HG02938 (cell line): ENCODE measurements at regions not wholly inside any gene's neighbourhood (a gene's known extent, or its start where the extent isn't known, plus 50 kb on each side); places are given as distances from the start of the nearest gene placed in this dataset.

Source experiments
- ATAC-seq: cut with Tn5 transposase; IDR thresholded peaks from one replicate; pipeline ENCODE4 v1.9.1; 2021; ENCODE audit warnings: mild to moderate bottlenecking, moderate library complexity; ENCODE audit not compliant: unreplicated experiment

- no peak for ATAC-seq
Measured at GRCh38 chr18:71597219-71597618, 946.9 kb downstream of the CBLN2 start.

- ATAC-seq, result no peak
Measured at GRCh38 chr18:71583252-71583651, 960.9 kb downstream of the CBLN2 start.

DNA sequence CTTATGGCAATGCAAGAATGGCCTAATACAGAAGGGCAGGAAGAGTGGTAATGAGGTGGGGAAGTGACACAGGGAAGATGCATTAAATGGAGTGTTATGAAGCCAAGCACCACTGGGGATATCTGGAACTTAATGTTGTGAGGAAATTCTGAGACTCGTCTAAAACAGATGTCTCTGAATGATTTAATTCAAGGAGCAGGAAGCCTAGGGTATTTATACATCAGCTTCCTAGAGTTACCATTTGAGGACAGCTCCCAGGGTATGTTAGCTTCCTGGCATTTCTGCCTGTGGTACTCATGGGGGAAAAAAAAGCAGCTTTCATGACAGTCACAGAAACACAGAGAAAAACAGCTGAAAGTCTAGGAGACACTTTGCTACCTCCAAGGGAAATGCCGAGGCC, 989.5 kb downstream of the CBLN2 start:
- ATAC-seq, result no peak

DNA sequence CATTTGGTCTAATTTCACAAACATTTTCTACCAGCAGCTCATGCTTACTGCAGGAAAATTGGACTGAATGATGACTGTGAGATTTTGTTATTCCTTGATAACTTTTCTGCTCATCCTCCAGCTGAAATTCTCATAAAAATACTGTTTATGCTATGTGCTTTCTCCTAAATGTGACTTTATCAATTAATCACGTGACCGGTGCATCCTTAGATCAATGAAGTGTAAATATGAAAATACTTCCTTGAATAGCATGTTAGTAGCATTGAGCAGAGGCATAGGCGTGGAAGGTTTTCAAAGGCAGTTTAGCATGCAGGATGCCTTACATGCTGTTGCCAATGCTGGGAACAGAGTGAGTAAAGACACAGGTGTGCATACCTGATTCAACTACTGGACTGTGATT, 1002.5 kb downstream of the CBLN2 start:
- no peak for ATAC-seq

- no peak for ATAC-seq
Measured at GRCh38 chr18:71529703-71530303, 1014.3 kb downstream of the CBLN2 start.

GRCh38 chr18:71523483-71524435, 1020.4 kb downstream of the CBLN2 start:
- ATAC-seq, result no peak

- no peak for ATAC-seq
Measured at GRCh38 chr18:71505526-71505925, 1038.6 kb downstream of the CBLN2 start.

DNA sequence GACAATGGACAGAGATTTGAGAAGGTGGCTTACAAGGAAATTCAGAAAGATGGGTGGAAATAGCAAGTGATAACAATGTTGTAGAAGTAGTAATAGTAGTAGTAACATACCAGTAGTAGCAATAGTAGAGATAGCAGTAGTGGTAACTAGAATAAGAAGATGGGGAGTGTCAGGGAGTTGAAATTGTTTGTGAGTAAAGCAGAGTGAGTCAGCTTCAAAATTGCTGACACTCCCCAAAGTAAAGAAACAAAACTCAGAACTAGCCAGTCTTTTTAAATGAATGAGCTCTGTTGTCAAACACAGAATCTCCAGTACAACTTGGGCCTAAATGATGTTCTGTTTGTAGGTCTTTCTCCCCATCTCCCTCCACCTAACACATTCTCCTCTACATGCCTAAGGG, 1040.9 kb downstream of the CBLN2 start:
- no peak for ATAC-seq

DNA sequence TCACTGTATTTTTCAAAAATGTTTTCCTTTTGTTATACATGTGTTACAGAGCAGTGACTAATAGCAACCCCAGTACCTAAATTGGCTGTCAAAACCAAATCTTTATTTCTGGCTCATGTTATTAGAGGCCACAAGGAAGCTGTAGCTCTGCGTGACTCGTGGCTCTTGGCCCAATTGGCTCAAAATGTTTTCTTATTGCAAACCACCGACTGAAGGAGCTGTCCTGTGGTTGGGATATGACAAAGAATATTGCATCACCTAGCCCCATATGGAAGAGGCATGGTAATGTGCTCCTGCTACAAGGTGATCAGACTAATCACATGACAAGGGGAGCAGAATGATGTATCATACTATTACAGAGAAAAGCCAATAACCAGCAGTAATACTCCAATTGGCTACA, 1058.5 kb downstream of the CBLN2 start:
- ATAC-seq, result no peak

DNA sequence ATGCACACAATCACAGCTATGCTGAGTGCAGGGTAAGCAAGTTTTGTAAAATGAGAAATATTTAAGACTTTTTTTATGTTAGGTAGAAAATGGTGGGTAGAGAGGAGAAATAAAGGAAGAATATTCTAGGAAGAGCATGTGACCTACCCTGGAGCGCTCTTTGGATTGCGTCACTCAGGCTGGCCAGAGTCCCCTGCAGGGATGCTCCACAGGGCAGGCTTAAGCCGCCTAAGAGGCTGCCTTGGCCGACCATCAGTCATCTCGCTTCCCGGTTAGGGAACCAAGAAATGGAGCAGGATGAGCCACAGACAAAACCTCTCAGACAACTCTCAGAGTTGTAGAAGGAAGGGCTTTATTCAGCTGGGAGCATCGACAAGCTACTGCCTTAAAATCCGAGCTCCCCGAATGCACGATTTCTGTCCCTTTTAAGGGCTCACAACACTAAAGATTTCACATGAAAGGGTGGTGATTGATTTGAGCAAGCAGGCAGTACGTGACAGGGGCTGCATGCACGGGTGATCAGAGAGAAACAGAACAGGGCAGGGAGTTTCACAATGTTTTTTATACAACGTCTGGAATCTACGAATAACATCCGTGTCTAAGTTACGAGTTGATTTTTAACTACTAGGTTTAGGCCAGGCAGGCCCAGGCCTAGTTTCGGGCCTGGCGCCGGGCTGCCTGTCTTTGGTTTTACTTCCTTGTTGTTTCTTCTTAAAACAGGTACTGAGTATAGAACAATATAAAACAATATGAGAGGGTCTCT, 1072.0 kb downstream of the CBLN2 start:
- no peak for ATAC-seq

DNA sequence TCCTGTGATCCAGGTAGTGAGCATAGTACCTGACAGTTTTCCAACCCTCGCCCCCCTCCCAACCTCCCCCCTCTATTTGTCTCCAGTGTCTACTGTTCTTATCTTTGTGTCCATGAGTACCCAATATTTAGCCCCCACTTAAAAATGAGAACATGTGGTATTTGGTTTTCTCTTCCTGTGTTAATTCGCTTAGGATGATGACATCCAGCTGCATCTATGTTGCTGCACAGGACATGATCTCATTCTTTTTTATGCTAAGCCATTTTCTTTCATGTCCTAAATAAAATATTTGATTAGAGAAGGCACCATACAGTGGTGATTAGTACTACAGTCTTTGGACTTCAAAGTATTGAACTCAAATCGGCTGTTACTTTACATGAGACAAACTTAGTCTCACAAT, 1087.9 kb downstream of the CBLN2 start:
- no peak for ATAC-seq

DNA sequence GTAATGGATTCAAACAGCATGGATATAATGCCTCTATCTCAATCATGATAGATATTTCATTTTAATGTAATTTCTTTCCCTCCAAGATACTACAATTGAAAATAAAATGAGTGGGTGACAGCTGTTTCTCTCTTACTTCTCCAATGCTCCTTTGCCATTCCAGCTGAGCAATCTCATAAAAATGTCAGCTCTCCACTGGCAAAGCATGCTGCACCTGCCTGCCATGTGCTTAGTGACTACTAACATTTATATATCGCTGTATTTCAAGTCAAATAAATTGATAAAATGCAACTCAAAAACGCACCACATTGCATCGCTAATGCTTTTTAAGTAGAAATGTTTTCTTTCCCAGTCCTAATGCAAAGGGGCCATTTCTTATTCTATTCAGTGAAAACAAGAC, 1093.9 kb downstream of the CBLN2 start:
- ATAC-seq, result no peak

GRCh38 chr18:71443706-71444480, 1100.2 kb downstream of the CBLN2 start:
- no peak for ATAC-seq

DNA sequence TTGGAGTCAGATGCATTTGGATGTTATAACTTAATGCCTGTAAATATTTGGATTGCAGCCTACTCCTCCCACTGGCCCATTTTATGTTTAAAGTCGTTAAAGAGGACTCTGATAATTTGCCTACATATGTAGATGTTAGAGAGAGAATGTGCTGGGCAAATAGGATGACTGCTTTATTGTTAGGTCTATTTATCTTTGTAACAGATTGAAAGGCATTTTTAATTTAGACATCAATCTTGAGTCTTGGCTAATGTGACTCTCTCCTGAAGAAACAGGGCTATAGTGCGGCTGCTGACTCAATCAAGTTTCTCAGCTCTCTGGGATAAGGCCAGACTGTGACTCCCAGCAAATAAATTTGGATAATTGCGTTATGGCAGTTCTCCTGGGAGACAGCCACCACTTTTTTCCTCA, 1101.4 kb downstream of the CBLN2 start:
- no peak for ATAC-seq

GRCh38 chr18:71441156-71441555, 1103.0 kb downstream of the CBLN2 start:
- ATAC-seq, result no peak

DNA sequence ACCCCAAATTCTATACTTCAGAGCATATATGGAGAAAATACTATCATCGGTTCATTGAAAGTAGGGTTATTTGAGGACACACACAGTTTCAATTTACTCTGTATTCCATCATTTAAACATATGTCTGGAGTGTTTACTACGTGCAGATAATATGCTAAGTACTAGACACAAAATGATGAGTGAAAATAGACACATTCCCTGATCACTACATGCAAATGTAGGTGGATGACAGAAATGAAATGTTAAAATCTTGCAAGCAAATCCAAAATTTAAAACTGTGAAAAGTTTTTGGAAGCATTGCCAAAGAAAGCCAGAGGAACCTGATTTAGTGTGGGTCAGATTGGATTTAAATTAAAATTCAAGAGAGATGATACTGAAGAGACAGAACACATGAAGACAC, 1106.6 kb downstream of the CBLN2 start:
- no peak for ATAC-seq

GRCh38 chr18:71433373-71433772, 1110.8 kb downstream of the CBLN2 start:
- ATAC-seq, result no peak

DNA sequence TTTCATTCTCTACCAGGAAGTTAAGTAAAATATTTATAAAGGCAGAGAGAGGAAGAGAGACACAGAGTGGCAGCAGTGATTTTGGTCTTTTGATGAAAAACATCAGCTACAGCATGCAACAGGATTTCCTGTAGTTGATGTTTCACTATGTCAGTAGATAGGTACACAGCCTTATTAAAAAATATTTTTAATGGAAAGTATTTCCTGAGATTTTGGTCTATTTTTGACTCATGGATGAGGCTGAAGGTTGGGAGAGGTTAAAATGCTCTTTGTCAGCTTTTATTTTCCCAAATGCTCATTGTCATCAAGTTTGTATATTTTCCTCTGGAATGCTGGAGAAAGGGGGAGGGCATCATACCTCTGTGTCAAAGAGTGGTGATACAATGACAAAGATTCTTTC, 1112.5 kb downstream of the CBLN2 start:
- no peak for ATAC-seq

- ATAC-seq, result no peak
Measured at GRCh38 chr18:71431171-71431570, 1113.0 kb downstream of the CBLN2 start.

GRCh38 chr18:71426441-71426840, 1117.7 kb downstream of the CBLN2 start:
- no peak for ATAC-seq
